Eye (tissue), 1 donor: ENCODE measurements at regions not wholly inside any gene's neighbourhood (a gene's known extent, or its start where the extent isn't known, plus 50 kb on each side); places are given as distances from the start of the nearest gene placed in this dataset.

Experiments
- DNase-seq: peaks from one replicate; pipeline ENCODE4 v3.0.0-alpha.2; 2015

GRCh38 chr14:82492157-82492556 is 958.5 kb upstream of the SEL1L start:
- peak; percentile 54 for DNase-seq

DNA sequence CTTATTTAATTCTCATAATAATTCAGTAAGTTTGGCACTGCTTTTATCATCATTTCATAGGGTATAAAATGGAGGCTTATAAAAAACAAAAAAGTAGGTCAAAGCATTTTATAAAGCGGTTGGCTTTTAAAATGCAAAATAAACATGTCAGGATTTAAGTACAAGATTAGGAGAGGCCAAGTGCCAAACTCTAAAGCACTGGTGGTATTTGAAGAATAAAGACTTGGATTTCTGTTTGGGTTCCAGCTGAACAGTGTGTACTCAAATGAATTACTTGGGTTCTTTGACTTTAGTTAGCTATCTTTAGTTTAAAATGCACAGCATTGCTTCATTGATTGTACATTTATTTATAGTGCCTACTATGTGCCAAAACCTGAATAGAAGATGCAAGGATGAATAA is 966.6 kb upstream of the SEL1L start:
- no peak for DNase-seq

- peak; percentile 33 for DNase-seq
Measured at GRCh38 chr14:82501554-82501953, 967.9 kb upstream of the SEL1L start.

DNA sequence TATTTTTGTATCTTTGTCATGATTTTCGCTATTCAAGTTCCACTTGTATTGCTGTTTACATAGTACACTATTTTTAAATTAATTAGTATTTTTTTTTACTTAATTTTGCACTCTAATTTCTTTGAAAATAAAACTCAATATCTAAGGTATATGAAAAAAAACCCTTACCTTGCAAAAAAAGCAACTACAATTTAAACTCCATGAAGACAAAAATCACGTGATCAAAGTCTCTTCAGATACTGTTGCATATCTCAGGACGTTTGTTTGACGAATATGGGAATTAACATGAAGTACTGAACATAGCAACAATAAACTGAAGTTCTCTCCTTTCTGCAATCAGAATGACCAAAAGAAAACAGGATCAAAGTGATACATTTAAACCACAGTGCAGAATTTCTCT is 968.4 kb upstream of the SEL1L start:
- no peak for DNase-seq

DNA sequence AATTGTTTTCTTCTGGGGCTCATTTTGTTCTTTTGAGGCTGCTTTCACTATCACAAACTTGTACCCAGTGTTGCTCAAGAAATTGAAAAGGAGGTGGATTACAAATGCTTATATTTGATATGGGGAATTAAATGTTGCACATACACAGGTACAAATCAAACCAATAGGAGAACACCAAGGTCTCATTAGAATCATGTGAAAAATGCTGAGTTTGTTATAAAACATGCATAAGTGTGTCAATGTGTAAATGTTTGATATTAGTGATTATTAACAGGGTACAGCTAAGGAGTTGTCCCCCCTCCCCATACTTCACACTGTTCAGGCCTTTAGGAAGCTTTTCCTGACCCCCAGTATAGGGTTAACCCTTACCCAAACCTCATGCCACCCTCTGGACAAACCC is 971.2 kb upstream of the SEL1L start:
- no peak for DNase-seq

GRCh38 chr14:82510007-82510406 is 976.4 kb upstream of the SEL1L start:
- no peak for DNase-seq

DNA sequence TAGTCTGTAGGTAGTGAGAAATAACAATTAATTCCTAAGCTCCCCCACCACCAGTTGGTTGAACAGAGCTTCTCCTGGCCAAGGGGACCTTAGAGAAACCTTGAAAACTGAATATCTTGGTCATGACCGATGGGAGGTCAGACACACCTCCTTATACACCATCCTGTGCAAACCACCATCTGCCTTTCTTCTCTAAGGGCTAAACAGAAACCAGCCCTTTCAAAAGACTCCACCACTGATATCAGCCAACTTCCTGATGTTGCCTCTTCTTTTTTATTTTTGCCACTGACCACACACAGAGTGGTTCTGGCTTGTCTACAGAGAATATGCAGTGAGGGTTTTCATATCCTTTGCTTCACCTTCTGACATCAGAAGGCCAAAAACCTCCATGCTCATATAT is 977.7 kb upstream of the SEL1L start:
- no peak for DNase-seq

DNA sequence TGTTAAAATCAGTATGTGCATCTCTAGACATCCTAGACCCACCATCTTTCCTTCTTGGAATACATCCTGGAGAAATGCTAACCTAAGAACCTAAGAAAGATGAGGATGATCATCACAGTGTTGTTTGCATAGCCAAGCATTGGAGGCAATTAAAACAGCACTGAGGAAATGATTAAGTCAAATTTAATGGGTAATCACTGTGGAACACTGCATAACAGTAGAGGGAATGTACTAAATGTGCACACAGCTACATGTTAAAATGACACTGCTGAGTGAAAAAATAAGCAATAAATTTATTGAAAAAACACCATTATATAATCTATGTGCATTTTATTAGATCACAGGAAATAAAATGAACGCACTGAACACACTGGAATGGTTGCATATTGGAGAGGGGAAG is 987.1 kb upstream of the SEL1L start:
- no peak for DNase-seq

DNA sequence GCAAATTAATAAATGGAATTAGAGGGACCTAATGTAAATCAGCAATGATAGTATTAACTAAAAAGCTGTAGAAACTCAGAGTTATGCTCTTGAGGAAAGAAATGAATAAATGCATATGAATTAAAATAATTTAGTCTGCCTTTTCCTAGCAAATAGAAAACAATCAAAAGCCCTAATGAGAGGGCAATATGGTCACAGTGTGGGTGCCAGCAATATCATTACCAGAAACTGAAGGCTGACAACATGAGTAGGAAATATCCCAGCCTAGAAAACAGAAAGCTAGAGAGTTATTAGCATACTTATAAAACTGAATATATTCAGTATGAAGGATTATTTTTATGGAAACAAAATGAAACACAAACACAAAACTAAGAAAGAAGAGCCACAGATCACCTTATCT is 987.5 kb upstream of the SEL1L start:
- no peak for DNase-seq

DNA sequence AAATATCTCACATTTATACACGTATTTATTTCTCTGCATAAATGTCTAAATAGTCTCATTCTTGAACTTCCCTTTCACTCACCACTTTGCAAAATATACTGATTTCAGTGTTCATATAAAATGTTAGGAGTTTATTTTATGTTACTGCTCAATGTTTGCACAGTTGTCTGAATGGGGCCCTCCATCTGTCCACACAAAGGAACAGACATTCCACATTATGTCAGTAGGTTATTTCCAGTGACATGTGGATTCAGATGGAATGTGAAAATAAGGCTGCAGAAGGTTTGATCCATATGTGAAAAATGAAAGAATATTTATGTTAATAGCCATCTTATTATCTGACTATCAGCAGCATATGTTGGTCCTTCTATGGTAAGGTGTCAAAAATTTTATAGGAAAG is 994.4 kb upstream of the SEL1L start:
- peak; percentile 45 for DNase-seq

GRCh38 chr14:82533351-82533750 is 999.7 kb upstream of the SEL1L start:
- DNase-seq = no peak

DNA sequence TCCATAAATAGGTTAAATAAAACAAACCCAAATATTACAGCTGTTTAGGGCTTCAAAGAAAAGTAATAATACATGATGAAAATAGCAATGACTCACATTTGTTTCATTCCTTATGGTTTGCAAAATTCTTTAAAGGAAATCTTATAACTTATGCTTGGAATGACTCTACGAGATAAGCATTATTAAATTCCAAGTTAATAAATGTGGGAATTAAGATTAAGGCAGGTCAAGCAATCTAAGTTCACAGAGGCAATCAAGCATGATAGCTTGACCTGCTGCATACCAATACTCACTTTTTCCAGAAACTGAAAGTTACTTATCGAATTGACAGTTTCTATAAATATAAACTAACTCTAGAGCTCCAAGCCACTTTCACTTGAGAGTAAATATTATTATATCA is 1002.9 kb upstream of the SEL1L start:
- DNase-seq = no peak

DNA sequence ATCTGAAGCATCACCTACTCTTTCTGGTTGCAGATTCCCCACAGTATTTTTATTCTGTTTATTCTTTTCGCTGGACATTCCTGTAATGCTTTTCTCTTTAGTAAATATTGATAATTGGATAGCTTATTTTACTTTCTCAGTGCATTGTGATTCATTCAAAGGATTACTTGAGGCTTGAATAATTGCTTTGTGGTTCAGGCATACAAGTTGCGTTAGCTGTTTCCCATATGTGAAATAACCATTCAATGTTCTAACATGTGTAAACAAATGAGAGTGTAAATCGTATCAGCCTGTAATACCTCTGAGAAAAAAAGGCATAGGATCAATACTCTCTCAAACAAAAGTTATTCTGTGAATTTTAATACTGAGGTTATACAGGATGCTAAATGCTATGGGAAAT is 1004.2 kb upstream of the SEL1L start:
- no peak for DNase-seq

GRCh38 chr14:82546401-82546800 is 1012.7 kb upstream of the SEL1L start:
- no peak for DNase-seq

GRCh38 chr14:82549306-82549990 is 1015.8 kb upstream of the SEL1L start:
- DNase-seq = no peak

- no peak for DNase-seq
Measured at GRCh38 chr14:82562881-82563280, 1029.2 kb upstream of the SEL1L start.

DNA sequence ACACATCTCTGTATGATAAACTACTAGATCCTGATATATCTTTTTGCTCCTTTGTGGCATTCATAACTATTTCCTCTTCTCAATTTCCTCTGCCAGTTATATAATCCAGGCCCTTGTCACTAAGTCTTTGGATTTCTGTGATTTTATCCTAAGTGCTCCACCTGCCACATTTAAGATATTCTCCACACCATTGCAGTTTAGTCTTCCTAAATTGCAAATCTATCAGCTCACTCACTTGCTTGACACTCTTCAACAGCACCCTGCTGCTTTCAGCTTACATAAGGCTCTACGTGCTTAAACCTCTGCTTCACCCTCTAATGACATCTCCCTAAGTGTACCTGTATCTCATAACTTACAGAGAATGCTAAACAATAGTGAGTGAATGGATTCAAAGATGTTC is 1032.2 kb upstream of the SEL1L start:
- no peak for DNase-seq

GRCh38 chr14:82587226-82587625 is 1053.6 kb upstream of the SEL1L start:
- no peak for DNase-seq

DNA sequence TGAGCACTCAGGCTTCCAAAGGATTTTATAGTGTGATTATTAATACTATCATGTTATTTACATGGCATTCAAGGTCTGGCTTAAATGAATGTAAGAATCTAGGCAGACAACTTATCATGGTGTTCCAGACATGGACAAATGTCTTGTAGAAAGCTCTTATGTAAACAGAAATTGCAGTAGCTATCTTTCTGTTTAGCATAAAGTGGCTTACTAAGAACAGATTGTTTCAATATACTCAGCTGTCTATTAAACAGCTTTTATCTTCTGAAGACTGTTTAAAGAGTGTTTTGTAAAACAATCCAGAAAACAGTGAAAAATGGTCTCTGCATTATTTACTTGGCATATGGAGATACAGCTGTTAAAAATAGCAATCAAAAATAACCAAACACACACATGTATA is 1061.8 kb upstream of the SEL1L start:
- no peak for DNase-seq

- no peak for DNase-seq
Measured at GRCh38 chr14:82602794-82603193, 1069.1 kb upstream of the SEL1L start.

- DNase-seq = no peak
Measured at GRCh38 chr14:82604819-82605218, 1071.2 kb upstream of the SEL1L start.

DNA sequence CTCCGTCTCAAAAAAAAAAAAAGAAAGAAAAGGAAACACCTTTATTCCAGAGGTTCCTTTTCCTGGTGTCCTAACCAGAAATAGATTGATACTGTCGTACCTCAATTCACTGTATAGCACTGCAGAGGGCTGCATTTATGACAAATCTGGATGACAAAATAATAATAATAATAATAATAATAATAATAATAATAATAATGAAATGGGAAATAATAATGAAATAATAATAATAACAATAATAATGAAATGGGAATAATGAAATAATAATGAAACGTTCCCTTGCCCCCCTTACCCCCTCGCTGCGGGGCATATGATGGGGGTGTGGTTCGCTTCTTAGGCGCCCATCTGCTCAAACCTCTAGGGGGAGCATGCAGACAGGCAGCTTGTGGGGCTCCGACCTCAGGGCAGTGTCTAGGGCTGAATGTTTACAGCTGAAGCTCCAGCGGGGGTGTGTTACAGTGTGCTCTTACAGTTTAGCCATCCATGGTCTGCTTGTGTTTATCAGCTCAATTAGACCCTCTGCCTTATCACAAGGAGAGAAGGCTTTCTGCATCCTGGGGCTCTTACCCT is 1088.3 kb upstream of the SEL1L start:
- DNase-seq = no peak

DNA sequence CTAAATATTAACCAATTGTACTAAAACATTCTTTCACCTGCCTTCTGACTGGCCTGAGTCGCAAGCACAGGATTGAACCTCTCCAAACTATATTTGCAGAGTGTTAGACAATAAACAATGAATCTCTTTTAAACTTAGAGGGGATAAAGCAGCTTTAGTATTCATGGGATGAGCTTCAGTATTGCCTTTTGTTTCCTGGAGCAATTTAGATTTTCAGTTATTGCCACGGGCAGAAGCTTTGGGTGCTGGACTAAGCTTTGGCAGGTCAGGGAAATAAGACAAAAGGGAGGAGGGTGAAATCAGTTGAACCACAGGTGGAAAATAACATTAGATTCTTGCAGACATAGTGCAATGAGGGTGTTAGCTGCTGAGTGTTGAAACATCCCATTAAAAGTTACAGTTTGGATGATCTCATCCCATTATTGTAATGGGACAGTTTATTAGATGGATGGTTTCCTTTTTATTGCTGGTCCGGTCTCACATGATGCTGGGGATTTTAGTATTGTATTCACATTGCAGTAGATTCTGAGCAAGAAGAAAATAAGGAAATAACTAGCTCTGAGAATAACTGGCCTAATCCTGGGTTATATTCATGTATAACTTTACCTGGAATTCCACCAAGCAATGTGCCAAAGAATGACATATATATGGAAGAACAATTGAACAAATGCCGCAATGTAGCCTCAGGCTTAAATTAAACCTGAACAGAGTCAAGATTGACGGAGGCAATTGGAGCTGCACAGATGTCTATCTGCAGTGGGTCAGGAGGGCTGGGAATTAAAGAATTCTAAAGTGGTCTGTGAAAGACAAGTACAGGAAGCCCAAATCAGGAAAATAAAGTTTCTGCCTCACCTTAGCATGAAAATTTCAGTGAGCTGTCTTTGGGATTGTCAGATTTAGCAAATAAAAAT is 1092.8 kb upstream of the SEL1L start:
- DNase-seq = no peak

DNA sequence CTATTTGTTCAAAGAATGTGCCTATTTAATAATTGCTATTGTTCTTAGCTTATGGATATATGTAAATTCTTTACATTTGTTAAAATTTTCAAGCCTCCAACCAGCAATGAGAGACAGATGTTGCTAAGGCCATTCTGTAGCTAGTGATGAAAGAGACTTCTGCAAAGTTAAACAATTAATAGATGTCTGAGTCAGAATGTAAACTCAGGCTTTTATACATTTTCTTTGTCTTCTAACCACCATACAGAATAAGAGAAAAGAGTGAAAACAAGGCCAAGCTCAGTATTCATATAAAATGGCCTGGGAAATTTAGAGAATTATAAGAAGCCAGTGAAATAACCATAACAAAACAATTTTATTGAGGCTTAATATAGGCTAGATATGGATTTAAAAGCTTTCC is 1102.3 kb upstream of the SEL1L start:
- DNase-seq = no peak
